Vagina (tissue), 2 donors: ENCODE measurements at regions not wholly inside any gene's neighbourhood (a gene's known extent, or its start where the extent isn't known, plus 50 kb on each side); places are given as distances from the start of the nearest gene placed in this dataset.

Source experiments
- POLR2A ChIP-seq, 2 donors: fragments of 450-650 bp; IDR thresholded peaks; one replicate each; pipeline ENCODE4 v1.6.1; 2017; ENCODE audit warnings: antibody characterized with exemption in 2 of 2, mild to moderate bottlenecking in 2 of 2, moderate library complexity in 2 of 2
- POLR2AphosphoS5 ChIP-seq, 2 donors: sonication (generic); formaldehyde crosslinking; IDR thresholded peaks; one replicate each; pipeline ENCODE4 v1.9.0; 2017; ENCODE audit warnings: antibody characterized with exemption in 2 of 2, mild to moderate bottlenecking in 2 of 2, low read depth in 1 of 2; ENCODE audit not compliant: insufficient read depth in 1 of 2
- TF ChIP-seq, protein P1 (sequence below), 3 experiments: fragments of 450-650 bp in 2 of 3; fragments of 200-600 bp in 1 of 3; sonication (generic) in 1 of 3; IDR thresholded peaks; one replicate each; pipeline ENCODE4 v1.5.1; 2017 to 2019; ENCODE audit warnings: antibody characterized with exemption in 3 of 3, mild to moderate bottlenecking in 2 of 3, moderate library complexity in 2 of 3

DNA sequence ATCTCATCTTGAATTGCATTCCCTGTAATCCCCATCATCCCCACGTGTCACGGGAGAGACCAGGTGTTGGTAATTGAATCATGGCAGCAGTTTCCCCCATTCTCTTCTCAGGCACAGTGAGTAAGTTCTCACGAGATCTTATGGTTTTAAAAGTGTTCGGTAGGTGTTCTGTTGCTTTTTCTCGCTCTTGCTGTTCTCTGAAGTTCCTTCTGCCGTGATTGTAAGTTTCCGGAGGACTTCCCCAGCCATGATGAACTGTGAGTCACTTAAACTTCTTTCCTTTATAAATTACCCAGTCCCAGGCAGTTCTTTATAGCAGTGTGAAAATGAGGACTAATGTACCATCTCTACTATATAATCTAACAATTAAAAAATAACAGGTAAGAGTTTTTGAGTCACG lies 409.9 kb upstream of the NRXN1 start:
- TF ChIP-seq, protein P1, sequence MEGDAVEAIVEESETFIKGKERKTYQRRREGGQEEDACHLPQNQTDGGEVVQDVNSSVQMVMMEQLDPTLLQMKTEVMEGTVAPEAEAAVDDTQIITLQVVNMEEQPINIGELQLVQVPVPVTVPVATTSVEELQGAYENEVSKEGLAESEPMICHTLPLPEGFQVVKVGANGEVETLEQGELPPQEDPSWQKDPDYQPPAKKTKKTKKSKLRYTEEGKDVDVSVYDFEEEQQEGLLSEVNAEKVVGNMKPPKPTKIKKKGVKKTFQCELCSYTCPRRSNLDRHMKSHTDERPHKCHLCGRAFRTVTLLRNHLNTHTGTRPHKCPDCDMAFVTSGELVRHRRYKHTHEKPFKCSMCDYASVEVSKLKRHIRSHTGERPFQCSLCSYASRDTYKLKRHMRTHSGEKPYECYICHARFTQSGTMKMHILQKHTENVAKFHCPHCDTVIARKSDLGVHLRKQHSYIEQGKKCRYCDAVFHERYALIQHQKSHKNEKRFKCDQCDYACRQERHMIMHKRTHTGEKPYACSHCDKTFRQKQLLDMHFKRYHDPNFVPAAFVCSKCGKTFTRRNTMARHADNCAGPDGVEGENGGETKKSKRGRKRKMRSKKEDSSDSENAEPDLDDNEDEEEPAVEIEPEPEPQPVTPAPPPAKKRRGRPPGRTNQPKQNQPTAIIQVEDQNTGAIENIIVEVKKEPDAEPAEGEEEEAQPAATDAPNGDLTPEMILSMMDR (IDR thresholded peaks at IDR 0.05) = no peak
- no peak for TF ChIP-seq POLR2A (IDR thresholded peaks at IDR 0.05)
- no peak for TF ChIP-seq POLR2AphosphoS5 (IDR thresholded peaks at IDR 0.05; ENCODE audit: insufficient read depth in 1 of 2, low read depth in 1 of 2)
